Tongue (tissue), 1 donor: ENCODE measurements at regions not wholly inside any gene's neighbourhood (a gene's known extent, or its start where the extent isn't known, plus 50 kb on each side); places are given as distances from the start of the nearest gene placed in this dataset.

Experiments used
- DNase-seq: peaks from one replicate; pipeline ENCODE4 v3.0.0-alpha.2; 2015

DNA sequence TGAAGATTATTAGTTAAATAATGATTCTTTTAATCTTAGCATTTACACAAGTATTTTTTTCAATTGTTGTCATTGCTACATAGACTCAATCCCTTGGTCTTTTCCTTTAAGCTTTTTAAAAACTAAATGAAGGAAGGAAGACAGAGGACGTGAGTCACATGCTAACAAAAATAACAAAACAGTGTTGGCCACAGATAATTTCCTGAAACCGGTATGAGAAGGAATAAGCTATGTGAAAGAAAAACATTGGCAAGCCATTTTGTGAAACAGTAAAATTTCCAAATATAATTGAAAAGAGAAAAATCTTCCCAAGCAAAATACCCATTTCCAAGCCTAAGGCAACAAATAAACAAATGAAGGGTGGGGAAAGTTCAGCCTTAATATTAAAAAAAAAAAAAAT lies 223.0 kb downstream of the AHR start:
- DNase-seq, result no peak

DNA sequence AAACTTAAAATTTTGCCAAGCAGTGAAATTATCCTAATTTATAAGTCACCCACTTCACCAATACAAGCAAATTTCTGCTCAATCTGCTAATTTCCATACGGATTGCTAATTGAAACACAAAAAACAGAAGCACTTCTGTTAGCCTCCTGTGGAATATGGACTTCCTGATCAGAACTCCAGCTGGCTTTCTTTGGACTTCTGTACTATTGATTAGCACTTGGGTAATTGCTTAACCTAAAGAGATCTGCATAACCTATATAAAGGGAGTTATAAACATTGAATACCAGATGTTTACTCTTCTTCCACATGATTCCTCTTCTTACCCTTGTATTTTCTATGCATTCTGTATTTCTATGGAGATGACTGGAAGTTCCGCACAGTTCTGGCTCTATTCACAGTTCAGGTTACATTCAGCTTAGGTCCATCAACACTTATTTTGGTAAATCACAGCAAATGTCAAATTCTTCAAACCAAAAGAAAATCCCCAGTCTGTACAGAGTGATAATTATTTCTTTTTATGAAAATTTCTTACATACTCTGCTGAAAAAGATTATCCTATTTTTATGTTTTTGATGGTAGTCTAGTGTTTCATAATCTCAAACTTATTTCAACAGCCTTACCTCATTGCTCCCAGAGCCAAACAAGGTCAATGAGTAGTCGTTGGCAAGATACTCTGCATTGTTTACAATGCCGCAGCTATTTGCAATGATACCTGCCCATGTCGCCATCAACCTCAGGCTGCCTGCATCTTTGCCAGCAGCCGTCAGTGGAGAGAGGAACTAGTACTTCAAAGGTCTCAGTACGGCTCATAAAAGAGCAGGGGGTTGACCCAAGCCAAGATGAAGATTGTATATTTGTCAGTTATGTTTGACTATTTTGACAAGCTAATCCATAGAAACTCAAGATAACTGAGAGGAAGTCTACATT lies 225.6 kb downstream of the AHR start:
- no peak for DNase-seq

DNA sequence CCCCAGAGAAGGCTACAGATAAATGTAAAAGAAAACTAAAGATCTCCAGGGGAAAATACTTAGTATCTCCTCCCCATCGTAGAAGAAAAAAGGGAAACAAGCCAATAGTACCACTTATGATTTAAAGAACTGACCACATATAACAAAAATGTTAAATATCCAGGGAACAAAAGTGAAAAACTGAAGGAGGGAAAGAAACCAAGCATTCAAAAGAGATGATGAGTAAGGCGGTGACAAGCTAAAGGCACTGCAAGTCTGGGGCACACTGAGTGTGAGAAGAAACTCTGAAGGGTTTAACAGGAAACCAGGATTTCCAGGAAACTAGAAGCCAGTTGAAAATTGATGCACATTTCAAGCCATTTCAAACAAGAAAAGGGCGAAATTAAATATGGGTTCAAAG lies 226.3 kb downstream of the AHR start:
- no peak for DNase-seq

DNA sequence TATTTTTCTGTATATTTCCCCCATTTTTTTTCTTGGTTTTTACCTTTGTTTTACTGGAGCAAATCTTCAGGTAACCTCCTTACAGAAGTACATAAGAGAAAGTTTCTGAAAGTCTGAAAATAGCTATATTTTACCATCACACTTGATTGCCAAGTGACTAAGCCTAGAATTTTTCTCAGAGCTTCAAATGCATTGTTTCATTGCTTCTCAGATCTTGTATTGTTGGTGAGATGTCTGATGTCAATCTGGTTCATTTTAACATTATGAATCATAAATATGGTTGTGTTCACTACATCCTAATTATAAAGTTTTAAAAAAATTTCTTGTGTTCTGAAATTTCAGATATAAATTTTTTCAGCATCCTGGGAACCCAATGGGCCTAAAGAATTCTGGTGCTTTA lies 228.2 kb downstream of the AHR start:
- no peak for DNase-seq

DNA sequence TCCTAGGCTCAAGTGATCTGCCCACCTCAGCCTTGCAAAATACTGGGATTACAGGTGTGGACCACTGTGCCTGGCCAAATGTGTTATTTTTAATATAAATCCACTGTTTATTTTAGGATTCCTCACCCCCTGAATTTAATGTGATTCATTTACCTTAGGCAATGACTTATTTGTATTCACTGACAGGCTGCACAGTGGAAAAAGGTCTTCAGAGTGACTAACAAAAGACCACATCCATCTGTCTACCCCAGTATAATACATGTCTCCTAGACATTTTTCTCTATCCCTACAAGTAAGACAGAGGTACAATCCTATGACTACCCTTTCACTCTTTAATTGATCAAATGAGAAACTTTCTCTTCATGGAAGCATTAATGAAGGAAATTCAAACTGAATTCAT lies 230.2 kb downstream of the AHR start:
- no peak for DNase-seq

DNA sequence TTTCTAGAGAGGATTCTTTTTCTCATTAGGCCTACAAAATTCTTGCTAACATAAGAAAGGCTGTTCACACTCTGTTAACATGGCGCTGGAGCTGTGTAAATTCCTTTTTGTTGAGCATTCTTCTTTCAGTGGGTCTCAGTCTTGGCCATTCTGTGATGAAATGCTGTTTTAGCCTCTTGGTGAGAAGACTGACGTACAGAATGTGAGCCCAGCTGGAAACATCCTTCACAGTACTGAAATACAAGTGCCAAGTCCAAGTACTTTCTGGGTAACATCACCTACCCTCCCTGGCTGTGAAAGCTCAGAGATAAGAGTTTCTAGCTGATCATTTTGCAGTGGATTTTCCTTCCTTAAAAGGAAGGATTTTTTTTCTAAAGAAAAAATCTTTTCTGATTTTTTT lies 231.8 kb downstream of the AHR start:
- DNase-seq, result no peak

DNA sequence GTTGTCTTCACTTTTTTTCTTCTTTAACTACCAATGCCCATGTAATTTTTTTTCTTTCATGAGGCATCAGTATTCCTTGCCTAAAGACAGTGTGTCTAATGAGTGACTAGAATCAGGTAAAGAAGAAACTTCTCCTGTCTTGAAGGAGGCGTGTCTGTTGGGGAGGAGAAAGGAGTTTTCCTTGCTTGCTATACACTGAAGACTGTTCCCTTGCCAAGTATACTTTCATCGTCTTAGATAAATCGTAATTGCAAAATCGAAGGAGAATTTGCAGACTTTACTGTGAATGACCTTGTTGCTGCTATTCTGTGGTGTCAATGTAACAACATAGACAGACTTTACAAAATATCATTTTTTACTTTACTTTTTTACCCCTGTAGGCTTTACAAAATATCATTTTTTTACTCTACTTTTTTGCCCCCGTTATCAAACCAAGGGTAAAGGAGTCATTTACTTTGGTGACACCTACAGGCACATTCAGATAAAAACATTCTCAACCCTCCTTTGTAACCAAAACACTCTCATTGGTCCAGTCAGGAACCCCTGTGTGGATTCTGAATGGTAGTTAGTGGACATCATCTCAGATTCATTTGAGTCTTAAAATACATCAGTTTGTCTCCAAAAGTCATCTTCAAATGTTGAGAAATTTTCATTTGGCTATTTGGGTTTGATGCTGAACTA lies 232.4 kb downstream of the AHR start:
- DNase-seq, result no peak

DNA sequence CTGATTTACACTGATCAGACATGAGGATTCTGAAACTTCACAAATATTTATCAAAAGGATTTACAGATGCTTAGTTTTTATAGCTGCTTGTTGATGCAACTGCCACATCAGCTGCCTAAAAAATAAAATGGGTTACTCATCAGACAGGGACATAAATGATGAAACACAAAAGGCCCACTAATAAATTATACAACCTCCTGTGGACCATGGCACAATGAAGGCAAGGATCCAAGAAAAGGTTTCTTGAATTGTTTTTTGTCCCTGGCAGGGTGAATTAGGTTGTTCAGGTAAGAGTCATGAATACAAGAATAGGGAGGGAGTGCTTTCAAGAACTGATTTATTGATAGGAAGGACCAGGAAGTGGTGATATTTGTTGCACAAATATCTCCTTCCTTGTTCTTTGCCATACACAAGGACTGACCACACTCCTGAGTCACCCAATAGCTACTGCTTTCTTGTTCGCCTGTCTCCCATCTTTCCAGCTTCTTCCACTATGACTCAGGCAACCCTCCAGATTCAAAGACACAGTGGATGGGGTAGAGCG lies 234.5 kb downstream of the AHR start:
- no peak for DNase-seq

DNA sequence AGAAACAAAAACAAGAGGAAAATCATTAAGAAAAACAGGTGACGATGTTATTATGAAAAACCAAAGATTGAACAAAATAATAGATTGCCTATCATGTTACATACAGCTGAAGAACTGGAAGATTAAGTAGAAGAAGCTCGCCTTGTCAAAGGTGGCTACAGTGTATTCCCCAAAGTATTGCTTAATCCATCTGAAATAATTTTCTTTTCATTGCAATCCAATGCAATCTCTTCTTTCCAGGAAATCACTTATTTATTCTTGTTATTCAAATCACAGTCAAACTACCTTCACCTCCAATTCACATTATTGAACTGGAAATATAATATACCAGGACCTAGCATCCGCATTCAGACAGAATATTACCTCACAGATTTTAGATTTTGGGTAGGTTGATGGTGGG lies 235.9 kb downstream of the AHR start:
- no peak for DNase-seq

DNA sequence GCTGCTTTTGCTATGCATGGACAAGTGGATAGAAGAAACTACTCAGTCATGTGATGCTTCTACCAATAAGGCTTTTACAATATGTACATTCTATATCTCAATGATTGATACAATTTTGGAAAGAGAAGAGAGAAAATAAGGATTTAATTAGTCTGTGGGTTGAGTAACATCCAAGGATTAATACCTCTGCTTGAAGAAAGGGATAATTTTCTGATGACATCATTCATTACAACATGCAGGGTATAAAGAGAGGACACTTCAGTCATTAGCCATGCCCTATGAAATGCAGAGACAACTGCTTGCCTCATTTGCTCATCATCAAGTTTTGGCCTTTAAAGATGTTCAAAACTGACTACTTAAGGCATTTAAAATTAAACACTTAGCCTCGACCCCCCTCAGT lies 237.3 kb downstream of the AHR start:
- DNase-seq, result no peak

DNA sequence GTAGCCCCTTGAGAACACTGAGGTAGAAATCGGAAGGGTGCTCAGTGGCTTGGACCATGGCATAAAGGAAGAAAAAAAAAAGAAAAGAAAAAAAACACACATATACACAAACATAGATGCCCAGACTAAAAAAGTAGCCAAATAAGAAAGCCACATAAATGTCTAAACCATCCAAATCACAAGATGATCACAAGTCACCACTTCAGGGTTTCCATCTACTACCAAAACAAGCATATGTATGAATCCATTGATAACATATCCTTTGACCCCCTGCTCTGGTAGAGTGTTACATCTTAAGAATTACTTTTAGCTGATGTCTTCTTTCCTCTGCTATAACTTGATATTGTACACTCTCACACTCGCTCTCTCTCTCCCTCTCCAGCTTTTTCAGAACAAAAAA lies 245.9 kb downstream of the AHR start:
- DNase-seq, result no peak

DNA sequence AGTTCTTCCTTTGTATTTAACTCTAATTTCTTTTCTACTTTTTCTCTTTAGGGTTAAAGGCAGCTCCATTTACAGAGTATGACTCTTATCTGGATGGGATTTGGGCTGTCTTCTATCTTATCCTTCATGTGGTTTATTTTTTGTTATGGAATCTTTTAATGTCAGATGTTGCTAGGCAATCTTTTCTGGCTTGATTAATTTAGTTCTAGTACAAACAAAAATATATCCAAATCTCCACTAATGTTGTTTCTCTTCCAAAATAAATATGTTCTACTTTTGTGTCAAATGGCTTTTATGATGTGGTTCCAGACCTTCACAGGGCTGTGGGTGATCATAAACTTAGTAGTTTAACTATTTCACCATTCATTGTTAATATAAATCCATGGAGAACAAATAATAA lies 246.9 kb downstream of the AHR start:
- no peak for DNase-seq

DNA sequence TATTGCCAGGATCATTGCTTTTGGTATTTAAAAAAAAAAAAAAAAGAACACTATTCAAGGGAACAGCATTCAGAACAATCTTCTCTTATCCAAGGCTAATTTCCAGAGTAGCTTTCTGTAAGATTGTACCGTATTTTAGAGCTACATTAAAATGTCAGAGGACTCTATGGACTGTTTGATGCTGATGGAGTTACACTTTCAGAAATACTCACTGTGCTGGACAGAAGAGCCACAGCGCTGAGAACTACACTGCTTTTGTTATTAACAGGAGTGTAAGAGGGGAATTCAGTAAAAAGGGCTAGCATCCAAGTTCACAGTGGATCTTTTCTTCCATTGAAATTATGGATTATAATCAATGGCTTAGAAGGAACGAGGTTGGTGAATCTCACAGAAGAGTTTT lies 247.7 kb downstream of the AHR start:
- DNase-seq, result peak; percentile 12

DNA sequence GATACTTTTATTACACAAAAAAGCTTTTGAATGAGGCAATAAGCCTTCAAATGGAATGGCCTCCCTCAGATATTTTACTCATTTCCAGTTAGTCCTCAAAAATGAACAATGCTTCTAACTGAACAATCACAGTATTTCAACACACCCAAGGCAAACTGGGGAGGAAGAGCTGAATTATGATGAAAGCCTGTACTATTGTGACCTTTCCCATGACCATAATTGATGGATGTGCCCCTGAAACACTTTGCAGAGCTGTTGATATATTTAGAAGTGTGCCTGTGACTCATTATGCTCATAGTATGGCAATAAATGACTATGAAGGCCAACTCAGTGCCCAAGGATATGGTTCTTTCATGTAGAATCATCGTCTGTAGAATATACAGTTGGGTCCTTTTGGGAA lies 248.1 kb downstream of the AHR start:
- DNase-seq, result no peak

DNA sequence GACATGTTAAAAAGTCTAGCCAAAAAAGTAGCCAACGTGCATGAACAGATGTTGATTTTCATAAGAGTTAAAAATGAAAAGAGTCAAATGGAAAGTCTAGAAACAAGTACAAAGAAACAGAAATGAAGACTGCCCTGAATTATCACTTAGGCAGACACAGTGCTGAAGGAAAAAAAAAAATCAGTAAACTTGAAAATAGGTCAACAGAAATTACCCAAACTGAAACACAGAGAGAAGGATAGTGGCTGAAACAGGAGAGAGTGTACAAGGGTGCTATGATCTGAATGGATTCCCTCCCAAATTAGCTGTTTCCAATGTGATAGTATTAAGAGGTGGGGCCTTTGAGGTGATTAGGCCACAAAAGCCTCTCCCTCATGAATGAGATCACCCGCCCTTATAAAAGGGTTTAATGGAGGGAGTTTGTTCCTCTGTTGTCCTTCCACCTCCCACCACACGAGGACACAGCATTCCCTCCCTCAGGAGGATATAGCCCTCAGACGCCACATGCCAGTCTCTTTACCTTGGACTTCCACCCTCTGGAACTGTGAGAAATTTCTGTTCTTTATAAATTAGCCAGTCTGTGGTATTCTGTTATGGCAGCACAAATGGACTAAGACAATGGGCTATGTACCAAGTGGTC lies 249.7 kb downstream of the AHR start:
- no peak for DNase-seq

DNA sequence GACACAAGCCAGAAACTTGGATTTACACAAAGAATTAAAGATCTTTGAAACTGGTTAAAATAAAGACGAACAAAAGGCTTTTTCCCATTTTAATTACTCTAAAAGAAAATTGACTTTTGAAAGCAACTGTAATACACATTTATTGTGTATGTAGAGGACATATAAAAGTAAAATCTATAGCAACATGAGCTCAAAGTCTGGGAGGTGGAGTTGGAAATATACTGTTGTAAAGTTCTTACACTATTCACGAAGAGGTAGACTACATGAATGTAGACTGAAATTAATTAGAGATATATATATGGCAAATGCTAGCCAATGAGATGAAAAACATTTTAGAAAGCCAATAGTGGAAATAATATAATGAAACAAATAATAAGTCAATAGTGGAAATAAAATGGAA lies 251.0 kb downstream of the AHR start:
- DNase-seq, result no peak

DNA sequence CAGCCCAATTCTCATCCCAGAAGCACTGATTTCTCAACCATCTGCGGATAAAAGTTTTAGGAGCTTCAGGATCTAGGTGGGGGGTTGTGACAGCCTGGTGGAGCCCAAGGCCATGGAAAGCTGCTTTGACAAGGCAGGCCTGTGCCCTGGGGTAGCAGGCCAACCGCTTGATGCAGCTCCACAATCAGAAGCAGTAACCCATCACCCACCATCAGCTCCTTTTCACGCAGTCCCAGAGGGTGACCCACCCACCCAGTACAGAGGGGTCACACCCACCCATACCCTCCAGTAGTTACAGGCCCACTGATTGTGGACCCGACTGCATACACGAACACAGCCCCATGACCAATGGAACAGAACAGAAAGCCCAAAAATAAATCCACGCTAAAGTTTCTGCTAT lies 253.9 kb downstream of the AHR start:
- DNase-seq, result no peak

DNA sequence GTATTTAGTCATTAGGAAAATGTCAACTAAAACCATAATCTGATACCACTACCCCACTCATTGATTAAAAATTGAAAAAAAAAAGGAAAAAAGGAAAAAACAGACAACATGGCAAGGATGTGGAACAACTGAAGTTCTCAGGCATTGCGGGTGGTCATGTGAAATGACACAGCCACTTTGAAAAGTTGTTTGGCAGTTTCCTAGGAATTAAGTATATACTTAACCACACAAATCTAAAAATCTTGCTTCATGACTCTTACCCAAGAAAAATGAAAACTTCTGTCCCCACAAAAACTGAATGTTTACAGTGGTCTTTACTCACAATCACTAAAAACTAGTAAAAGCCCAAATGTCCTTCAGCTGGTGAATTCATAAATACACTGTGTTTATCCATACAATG lies 254.5 kb downstream of the AHR start:
- DNase-seq, result no peak

DNA sequence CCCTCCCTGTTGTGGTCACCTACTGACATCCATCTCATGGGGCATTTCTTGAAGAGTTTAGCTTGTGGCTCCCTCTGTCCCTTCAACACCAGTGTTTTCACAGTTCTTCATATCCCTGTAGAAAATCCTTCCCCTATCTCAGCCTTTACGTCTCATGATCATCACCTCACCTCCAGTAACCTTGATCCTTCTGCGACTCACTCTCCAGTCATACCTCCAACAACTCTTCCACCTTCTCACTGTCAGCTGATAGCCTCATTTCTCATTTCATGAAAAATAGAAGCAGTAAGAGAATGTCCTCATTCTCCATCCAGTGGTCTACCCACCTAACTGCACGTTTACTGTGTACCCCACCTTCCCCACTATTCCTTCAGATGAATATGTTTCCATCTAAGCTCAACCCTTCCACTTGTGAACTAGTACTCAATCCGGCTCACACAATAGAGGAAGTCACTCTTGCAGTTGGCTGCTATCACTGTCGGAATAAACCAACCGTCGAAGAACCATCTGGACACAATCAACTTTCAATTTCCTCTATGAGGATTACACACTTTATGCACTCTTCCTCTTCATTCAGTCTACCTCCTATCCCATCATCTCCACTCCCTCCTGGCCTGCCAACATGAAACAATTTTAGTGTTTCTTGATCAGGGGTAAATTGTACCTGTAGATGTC lies 256.0 kb downstream of the AHR start:
- no peak for DNase-seq

DNA sequence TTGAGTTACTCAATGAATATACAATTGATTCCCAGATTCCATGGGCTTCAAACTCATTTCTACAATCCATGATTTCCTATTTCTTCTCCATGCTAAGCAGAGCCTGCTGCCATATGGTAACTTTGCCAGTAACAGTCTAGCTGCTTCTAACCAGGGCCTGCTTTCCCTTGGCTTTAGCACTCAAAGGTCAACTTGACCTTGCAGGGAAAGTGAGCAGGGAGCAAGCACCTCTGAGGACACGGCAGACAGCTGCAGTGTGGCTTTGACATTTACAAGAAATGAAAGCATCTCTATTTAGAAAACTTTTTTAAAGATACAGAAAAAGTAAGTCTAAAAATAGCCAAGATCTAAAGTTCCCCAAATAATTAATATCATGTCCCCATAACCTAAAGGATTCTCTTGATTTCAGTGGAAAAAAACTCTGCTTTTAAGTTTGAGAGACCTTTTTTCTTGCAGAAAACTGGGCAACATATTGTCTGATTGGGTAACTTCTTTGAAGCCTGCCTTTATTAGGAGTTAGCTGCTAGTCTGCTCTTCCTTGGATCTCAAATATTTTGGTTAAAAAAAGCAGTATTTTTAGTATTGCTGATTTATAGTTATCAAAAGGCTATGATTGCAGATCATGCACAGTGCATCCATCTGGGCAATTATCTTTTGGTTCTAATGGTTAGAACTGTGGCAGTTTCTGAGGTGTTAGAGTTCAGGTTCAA lies 257.9 kb downstream of the AHR start:
- no peak for DNase-seq

DNA sequence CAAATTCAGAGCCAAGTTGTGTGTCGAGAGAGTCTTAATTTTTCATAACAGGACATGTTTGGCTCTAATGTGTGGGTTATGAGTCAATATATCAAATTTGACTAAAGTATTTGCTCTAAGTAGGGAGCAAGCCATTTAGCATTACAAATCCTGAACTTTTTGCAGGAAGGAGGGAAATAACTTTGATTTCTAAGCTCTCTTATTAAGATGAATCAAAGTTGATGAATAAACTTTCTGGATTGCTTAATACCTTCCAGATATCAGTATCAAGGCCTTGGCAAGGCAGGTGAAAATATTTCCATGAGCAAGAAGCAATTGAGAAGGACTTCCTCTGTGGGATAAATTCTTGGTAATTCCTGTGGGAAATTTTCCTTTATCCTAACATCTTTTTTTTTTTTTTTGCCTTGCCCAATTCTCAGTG lies 258.8 kb downstream of the AHR start:
- DNase-seq, result no peak

DNA sequence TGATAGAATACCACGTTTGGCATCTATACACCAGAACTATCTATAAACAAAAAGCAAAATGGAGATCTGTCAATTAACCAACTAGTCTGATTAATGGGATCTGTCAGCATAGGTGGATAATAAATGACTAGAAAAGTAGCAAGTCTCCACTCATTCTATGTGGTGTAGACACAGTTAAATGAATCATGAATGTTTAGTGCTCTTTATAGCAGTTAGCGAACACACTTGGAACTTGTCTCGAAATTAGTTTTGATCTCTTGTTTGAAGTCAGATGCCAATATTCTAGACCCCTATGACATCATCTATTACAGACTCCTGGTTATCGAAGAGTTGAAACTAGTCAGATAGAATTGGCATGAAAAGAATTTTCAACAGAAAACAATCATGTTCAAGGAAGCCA lies 259.7 kb downstream of the AHR start:
- DNase-seq, result no peak
